CD14-positive monocyte (primary cell): ENCODE measurements at regions not wholly inside any gene's neighbourhood (a gene's known extent, or its start where the extent isn't known, plus 50 kb on each side); places are given as distances from the start of the nearest gene placed in this dataset.

Source experiments
- DNase-seq, 3 donors: peaks; one replicate each; pipeline ENCODE4 v3.0.0-alpha.2; 2011 to 2022
- H2AFZ ChIP-seq: 2 replicates; pipeline ENCODE4 v1.6.0; 2012; ENCODE audit warnings: mild to moderate bottlenecking, low read depth, low read length, inconsistent platforms; ENCODE audit not compliant: insufficient read depth, poor library complexity, severe bottlenecking
- H3K27ac ChIP-seq, 2 donors: 1 replicate in 1 of 2; 2 replicates in 1 of 2; pipeline ENCODE4 v1.5.1; 2012 to 2013; ENCODE audit warnings: low read length in 2 of 2, control low read depth in 1 of 2, inconsistent platforms in 1 of 2, low read depth in 1 of 2, mild to moderate bottlenecking in 1 of 2
- H3K27me3 ChIP-seq, 2 donors: one replicate each; pipeline versions ENCODE4 v1.6.0 to v1.6.1; 2011 to 2013; ENCODE audit warnings: low read length in 2 of 2; ENCODE audit not compliant: control insufficient read depth in 2 of 2, insufficient read depth in 2 of 2
- H3K36me3 ChIP-seq, 2 donors: replicated peaks in 1 of 2; 1 replicate in 1 of 2; 2 replicates in 1 of 2; pipeline versions ENCODE4 v1.5.1 to v1.6.1; 2012 to 2013; ENCODE audit warnings: low read length in 2 of 2, control low read depth in 1 of 2, inconsistent platforms in 1 of 2, mild to moderate bottlenecking in 1 of 2; ENCODE audit not compliant: insufficient read depth in 2 of 2, control insufficient read depth in 1 of 2
- H3K4me1 ChIP-seq, 2 donors: 1 replicate in 1 of 2; 2 replicates in 1 of 2; pipeline versions ENCODE4 v1.5.1 to v1.6.1; 2012 to 2013; ENCODE audit warnings: low read length in 2 of 2, control low read depth in 1 of 2, inconsistent platforms in 1 of 2, mild to moderate bottlenecking in 1 of 2, moderate library complexity in 1 of 2; ENCODE audit not compliant: insufficient read depth in 2 of 2, control insufficient read depth in 1 of 2
- H3K4me2 ChIP-seq: replicated peaks from 2 replicates; pipeline ENCODE3; 2012; ENCODE audit warnings: low read length, moderate library complexity, mild to moderate bottlenecking; ENCODE audit not compliant: poor library complexity, severe bottlenecking; ENCODE audit errors: extremely low read depth
- H3K4me3 ChIP-seq, 3 experiments: fragments of 200-600 bp in 1 of 3; sonication (generic) in 1 of 3; replicated peaks in 1 of 3; 1 replicate in 2 of 3; 2 replicates in 1 of 3; pipeline ENCODE4 v1.5.1; 2011 to 2013; ENCODE audit warnings: low read length in 3 of 3, mild to moderate bottlenecking in 3 of 3, control low read depth in 2 of 3, low read depth in 2 of 3, inconsistent platforms in 1 of 3, moderate library complexity in 1 of 3
- H3K79me2 ChIP-seq: 2 replicates; pipeline ENCODE4 v1.6.0; 2012; ENCODE audit warnings: mild to moderate bottlenecking, control low read depth, inconsistent platforms, low read length, moderate library complexity; ENCODE audit not compliant: insufficient read depth
- H3K9ac ChIP-seq: 2 replicates; pipeline ENCODE4 v1.6.0; 2017; ENCODE audit warnings: low read length, mild to moderate bottlenecking; ENCODE audit not compliant: insufficient read depth, poor library complexity, severe bottlenecking
- H3K9me3 ChIP-seq, 2 donors: replicated peaks in 1 of 2; 1 replicate in 1 of 2; 2 replicates in 1 of 2; pipeline versions ENCODE4 v1.5.1 to v1.6.1; 2012 to 2013; ENCODE audit warnings: low read length in 2 of 2, control low read depth in 1 of 2; ENCODE audit not compliant: control insufficient read depth in 1 of 2, insufficient read depth in 1 of 2
- H4K20me1 ChIP-seq: 2 replicates; pipeline ENCODE4 v1.6.0; 2012; ENCODE audit warnings: mild to moderate bottlenecking, low read length, control low read depth, moderate library complexity; ENCODE audit not compliant: insufficient read depth
- H3K27ac Mint-ChIP-seq, 7 donors: one replicate each; pipeline ENCODE4 v1.8.0; 2020; ENCODE audit warnings: mild to moderate bottlenecking in 7 of 7, mixed read lengths in 7 of 7, moderate library complexity in 6 of 7, inconsistent platforms in 2 of 7
- H3K27me3 Mint-ChIP-seq, 3 donors: one replicate each; pipeline ENCODE4 v1.8.0; 2021 to 2022; ENCODE audit warnings: low read depth in 3 of 3, mild to moderate bottlenecking in 3 of 3, mixed read lengths in 3 of 3, moderate library complexity in 3 of 3, inconsistent platforms in 1 of 3
- H3K36me3 Mint-ChIP-seq, 2 donors: one replicate each; pipeline ENCODE4 v1.8.0; 2020; ENCODE audit warnings: mixed read lengths in 2 of 2, inconsistent platforms in 1 of 2, mild to moderate bottlenecking in 1 of 2
- H3K4me1 Mint-ChIP-seq: one replicate; pipeline ENCODE4 v1.8.0; 2020; ENCODE audit warnings: mild to moderate bottlenecking, mixed read lengths
- H3K4me3 Mint-ChIP-seq, 2 donors: one replicate each; pipeline ENCODE4 v1.8.0; 2020; ENCODE audit warnings: mild to moderate bottlenecking in 2 of 2, mixed read lengths in 2 of 2, moderate library complexity in 1 of 2
- H3K9me3 Mint-ChIP-seq, 7 donors: one replicate each; pipeline ENCODE4 v1.8.0; 2020 to 2022; ENCODE audit warnings: mixed read lengths in 7 of 7, mild to moderate bottlenecking in 6 of 7, moderate library complexity in 6 of 7, inconsistent platforms in 2 of 7
- CTCF ChIP-seq: fragments of 200-600 bp; IDR thresholded peaks from one replicate; pipeline ENCODE4 v1.8.0; 2022; ENCODE audit warnings: antibody characterized with exemption, mild to moderate bottlenecking
- WGBS: methylation state at CpG from one replicate; pipeline ENCODE4 v1.1.5; 2013; ENCODE audit warnings: missing lambda C conversion rate; ENCODE audit not compliant: insufficient coverage; 5-methylcytosine and 5-hydroxymethylcytosine counted together
- intact Hi-C, 2 donors: fragments of 100-400 bp; cut with micrococcal nuclease; formaldehyde crosslinking; loops; one replicate each; pipeline versions ENCODE4 v1.15.0 to v1.15.1; 2023

DNA sequence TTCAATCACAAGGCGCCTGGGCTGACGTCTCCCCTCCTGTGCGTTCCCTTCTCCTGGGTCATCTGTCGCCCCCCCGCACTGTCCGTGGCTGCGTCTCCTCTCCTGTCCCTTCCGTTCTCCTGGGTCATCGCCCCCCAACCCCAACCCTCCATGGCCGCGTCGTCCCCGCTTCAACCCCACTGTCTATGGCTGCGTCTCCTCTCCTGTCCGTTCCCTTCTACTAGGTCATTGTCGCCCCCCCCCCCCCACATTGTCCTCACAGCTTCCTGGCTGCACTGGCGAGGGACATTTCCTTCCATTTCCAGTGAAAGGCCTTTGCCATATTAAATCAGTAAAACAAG, 118.9 kb downstream of the TMEM18 start:
- H3K4me3 ChIP-seq, result no peak overlapping the region

GRCh38 chr2:557635-558301, 119.4 kb downstream of the TMEM18 start:
- no peak overlapping the region for H2AFZ ChIP-seq
- H3K9me3 ChIP-seq, result no peaks in the 10 kb centered on the region
- no peaks in the 10 kb centered on the region for H3K36me3 ChIP-seq
- no peak overlapping the region for H3K27ac Mint-ChIP-seq
- H3K27me3 ChIP-seq, result no peaks in the 10 kb centered on the region
- no peak overlapping the region for H3K4me2 ChIP-seq
- H3K27me3 Mint-ChIP-seq, result peaks cover 2 to 7% (median 7%) of the 10 kb centered on the region in 3 donors
- no peak for DNase-seq
- 88% methylated on average over 34 of the region's 34 CpGs for WGBS
- no peak overlapping the region for H3K4me3 ChIP-seq
- H3K9ac ChIP-seq, result no peak overlapping the region
- peaks cover 0 to 3% of the 10 kb centered on the region in 2 donors for H3K4me1 ChIP-seq
- intact Hi-C loops, result no loop called here
- H4K20me1 ChIP-seq, result no peaks in the 10 kb centered on the region
- TF ChIP-seq CTCF, result no peak
- H3K4me3 Mint-ChIP-seq, result peak overlapping the region in 1 of 2 donors; percentile 76
- no peaks in the 10 kb centered on the region for H3K79me2 ChIP-seq
- no peaks in the 10 kb centered on the region for H3K9me3 Mint-ChIP-seq
- no peak overlapping the region for H3K27ac ChIP-seq
- H3K4me1 Mint-ChIP-seq, result peaks cover 7% of the 10 kb centered on the region
- no peaks in the 10 kb centered on the region for H3K36me3 Mint-ChIP-seq

More for the DNA sequence above, 118.9 kb downstream of the TMEM18 start:
- intact Hi-C loops, result no loop called here
- Histone ChIP-seq H3K4me1 (peaks cover 0 to under 1% of the 10 kb centered on the region in 2 donors), H3K79me2 (no peaks in the 10 kb centered on the region), H3K36me3 (no peaks in the 10 kb centered on the region), H3K27ac (no peak overlapping the region), H2AFZ (no peak overlapping the region), H4K20me1 (no peaks in the 10 kb centered on the region), H3K9me3 (no peaks in the 10 kb centered on the region), H3K9ac (no peak overlapping the region), H3K4me2 (no peak overlapping the region), H3K27me3 (no peaks in the 10 kb centered on the region)
- H3K4me1 Mint-ChIP-seq, result peaks cover 2% of the 10 kb centered on the region
- H3K36me3 Mint-ChIP-seq, result no peaks in the 10 kb centered on the region
- TF ChIP-seq CTCF, result no peak
- WGBS, result 84% methylated on average over 16 of the region's 17 CpGs
- H3K4me3 Mint-ChIP-seq, result peak overlapping the region in 1 of 2 donors; percentile 76
- H3K27ac Mint-ChIP-seq, result no peak overlapping the region
- peaks cover 2 to 7% (median 6%) of the 10 kb centered on the region in 3 donors for H3K27me3 Mint-ChIP-seq
- no peaks in the 10 kb centered on the region for H3K9me3 Mint-ChIP-seq
- no peak for DNase-seq
